Fibroblast of skin of back (primary cell): ENCODE measurements at regions not wholly inside any gene's neighbourhood (a gene's known extent, or its start where the extent isn't known, plus 50 kb on each side); places are given as distances from the start of the nearest gene placed in this dataset.
"Not testable (repeated sequence)": the region's sequence is repeated elsewhere in the genome, so short reads cannot be mapped to it uniquely, and the experiment has no call there.

Experiments used
- DNase-seq: peaks from one replicate; pipeline ENCODE4 v3.0.0-alpha.2; 2013

- peak; percentile 86 for DNase-seq
Measured at GRCh38 chr14:56351861-56352260, 227.7 kb upstream of the TMEM260 start.

DNA sequence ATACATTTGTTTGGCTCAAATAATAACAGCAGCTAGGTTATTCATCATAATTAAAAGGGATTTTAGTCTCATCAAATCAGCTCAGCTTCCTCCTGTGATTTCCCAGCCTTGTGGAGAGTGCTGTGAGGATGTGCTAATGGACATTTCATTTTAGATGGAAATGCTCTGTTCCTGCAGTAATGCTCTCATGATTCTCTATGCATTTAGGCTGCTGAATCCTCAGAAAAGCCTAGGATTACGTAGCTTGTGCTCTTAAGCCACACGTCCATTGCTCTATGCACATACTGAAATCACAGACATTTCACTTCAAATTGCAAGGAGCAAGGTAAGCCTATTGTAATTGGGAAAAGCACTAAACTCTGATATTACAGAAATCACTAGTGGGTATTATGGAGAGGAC is 226.6 kb upstream of the TMEM260 start:
- DNase-seq = no peak

DNA sequence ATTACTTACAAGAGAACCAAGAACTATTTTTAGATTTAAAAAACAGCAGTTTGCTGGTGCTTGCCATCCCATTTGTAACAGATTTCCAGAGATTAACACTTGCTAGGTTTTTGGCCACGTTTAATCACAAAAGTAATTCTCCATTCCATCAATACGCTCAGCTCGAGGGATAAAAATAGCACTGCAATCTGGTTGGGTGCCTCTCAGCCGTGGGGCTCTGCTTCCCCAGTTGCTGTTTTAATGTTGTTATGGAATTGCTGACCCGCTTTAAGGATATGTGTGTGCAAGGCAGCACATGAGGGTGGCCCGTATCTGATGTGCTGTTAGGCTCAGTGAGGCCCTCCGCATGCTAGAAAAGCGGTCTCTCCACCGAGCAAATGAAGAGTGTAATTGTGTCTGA is 222.2 kb upstream of the TMEM260 start:
- no peak for DNase-seq

DNA sequence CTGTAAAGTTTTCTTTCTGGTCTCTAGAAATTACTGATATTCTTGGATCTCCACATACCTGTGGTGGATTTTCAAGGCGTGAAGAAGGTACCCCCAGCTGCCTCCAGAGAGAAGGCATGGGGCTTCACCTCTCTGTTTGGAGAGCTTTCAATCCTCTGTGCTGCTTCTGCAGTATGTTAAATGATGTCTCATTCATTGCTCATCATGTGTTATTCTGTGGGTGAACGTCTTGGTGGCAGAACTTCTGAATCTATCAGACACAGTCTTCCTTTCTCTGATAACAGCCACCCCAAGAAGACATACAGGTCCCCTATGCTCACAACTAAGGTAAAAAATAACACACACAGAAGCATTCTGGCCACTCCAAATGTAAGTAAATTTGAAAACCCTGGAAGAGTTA is 221.3 kb upstream of the TMEM260 start:
- DNase-seq = no peak

DNA sequence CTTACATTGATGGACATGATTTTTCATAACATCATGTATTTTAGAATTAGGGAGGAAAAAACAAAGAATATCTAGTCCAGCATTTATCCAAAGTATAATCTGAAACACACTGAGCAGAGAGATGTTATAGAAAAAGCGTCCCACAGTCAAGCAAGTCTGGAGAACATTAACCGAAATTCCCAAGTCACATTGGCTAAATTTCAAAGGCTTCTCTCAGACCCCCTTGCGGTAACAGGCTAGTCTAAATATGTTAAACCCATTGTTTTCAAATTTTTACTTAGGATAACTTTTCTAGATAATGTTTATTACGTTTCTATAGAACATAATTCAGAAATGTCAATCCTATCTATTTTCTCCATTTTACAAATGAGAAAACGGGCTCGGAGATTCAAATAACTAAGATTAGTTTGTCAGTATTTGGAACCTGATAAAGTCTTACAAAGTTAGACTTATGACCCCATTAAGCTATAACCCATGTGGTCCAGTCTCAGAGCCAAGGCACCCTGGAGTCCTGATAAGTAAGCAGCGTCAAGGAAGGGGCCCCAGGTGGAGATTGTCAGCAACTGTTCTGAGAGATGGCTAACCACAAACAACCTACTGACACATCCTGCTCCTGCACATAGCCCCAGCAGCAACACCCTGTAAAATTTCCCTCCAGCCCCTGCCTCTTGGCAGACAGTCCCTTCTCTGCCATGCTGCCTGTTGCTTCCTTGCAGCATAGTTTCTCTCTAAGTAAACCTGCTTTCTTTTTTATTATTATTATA is 220.6 kb upstream of the TMEM260 start:
- no peak for DNase-seq

DNA sequence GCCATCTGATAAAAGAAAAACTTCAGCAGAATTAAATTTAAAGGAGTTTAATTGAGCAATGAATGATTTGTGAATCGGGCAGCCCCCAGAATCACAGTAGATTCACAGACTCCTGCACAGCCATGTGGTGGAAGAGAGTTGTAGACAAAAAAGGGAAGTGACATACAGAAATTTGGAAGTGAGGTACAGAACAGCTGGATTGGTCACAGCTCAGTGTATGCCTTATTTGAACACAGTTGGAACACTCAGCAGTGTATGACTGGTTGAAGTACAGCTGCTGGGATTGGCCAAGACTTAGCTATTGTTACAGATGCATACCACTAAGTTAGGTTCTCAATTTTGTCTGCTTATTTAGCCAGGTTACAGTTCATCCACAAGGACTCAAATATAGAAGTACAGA is 213.9 kb upstream of the TMEM260 start:
- not testable (repeated sequence) for DNase-seq

DNA sequence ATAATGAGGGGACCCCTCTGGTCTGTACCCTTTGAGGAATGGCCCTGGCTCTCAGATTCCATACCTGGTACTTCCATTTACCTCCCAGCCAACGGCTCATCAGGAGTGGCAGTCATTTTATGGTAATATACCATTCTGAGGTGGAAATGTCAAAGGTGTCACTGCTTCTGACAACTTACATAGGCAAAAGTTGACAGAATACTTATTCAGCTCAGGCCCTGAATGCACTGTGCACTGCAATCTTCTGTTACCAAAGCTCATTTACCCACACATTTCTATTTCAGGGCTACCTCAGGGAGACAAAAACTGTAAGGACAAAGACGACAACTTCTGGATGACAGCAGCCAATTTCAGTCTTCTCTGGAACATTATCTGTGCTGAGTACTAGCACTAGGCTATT is 212.2 kb upstream of the TMEM260 start:
- DNase-seq = no peak

DNA sequence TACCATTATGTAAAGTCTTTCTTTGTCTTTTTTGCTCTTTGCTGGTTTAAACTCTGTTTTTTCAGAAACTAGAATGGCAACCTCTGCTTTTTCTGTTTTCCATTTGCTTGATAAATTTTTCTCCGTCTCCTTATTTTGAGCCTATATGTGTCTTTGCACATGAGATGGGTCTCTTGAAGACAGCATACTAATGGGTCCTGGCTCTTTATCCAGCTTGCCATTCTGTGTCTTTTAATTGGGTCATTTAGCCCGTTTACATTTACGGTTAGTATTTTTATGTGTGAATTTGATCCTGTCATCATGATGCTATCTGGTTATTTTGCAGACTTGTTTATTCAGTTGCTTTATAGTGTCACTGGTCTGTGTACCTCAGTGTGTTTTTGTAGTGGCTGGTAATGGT is 207.9 kb upstream of the TMEM260 start:
- DNase-seq = no peak

- no peak for DNase-seq
Measured at GRCh38 chr14:56374421-56374820, 205.2 kb upstream of the TMEM260 start.

GRCh38 chr14:56378046-56378445 is 201.6 kb upstream of the TMEM260 start:
- no peak for DNase-seq

DNA sequence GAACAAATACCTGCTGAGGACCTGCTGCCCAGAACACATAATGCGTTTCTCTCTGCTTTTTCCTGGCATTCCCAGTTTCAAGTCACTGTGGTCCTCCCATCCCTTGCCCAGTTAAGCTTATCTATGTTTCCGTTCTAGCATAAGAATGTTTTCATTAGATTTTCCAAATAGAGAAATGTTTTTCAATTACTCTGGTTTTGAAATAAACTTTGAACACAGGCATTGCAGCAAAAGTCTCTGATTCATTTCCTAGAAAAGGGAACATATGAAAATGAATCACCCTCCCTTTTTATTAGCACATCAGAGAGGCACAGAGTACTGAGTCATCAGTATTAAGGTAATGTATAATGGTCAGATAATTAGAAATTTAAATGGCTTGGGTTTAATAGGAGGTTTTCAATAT is 201.1 kb upstream of the TMEM260 start:
- DNase-seq = peak; percentile 59

DNA sequence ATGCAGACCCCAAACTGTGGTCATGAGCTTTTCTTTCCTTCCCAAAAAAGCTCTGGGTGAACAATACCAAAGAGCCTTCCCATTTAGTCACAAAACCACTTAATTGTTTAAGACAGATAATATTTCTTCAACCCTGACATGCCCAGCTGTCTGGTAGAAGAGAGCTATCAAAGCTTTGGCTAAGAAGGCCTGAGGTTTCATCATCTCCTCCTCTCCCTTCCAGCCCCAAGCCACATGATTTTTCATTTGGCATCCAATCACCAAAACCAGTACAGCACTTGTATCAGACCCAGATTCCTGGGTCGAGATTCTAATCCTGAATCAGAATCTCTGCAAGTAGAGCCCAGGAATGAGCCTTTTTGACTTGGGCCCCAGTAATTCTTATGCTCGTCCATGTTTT is 199.6 kb upstream of the TMEM260 start:
- no peak for DNase-seq

- no peak for DNase-seq
Measured at GRCh38 chr14:56386024-56386423, 193.6 kb upstream of the TMEM260 start.

DNA sequence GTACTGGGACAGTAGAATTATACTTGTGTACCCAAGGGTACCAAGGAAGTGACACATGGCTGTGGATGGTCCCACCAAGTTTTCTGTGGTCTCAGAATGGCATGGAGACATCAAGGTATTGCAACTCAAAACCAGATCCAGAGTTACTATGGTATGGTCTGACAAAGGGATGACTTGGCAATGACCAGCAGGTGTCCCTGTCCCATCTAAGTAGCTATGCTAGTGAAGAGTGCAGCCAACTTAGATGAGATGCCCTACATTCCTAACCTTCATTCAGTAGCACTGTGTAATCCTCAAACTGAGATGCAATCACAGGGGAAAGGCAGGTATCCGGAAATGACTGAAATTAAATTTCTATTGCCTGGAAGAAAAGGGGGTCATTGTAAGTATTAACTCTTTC is 188.7 kb upstream of the TMEM260 start:
- no peak for DNase-seq

DNA sequence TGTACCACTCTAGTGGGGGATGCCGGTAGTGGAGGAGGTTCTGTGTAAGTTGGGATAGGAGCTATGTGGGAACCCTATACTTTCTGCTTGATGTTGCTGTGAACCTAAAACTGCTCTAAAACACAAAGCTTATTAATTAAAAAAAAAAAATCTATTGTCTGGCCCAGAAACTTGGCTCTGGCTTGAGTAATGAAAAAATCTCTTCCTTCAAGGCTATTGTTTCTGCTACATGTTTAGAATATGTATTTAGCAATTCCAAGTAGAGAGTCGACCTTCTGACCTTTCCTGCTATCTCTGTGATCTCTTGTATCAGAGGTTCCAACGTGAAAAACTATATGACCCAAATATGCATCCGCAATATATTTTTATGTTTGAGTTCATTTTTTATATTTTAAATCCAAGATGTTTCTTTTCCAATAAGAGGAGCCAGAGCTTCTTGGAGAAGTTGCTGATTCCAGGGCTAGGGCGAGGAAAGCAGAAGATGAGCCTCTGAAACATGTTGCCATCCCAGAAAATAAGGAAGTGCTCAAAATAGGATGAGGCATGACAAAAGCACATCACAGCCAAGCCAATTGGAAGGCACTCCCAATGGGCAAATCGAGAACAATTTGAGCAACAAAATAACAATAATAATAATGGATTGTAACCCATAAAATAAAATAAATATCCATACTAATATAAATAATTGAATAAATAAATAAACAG is 184.6 kb upstream of the TMEM260 start:
- no peak for DNase-seq

GRCh38 chr14:56400109-56400825 is 179.3 kb upstream of the TMEM260 start:
- no peak for DNase-seq

DNA sequence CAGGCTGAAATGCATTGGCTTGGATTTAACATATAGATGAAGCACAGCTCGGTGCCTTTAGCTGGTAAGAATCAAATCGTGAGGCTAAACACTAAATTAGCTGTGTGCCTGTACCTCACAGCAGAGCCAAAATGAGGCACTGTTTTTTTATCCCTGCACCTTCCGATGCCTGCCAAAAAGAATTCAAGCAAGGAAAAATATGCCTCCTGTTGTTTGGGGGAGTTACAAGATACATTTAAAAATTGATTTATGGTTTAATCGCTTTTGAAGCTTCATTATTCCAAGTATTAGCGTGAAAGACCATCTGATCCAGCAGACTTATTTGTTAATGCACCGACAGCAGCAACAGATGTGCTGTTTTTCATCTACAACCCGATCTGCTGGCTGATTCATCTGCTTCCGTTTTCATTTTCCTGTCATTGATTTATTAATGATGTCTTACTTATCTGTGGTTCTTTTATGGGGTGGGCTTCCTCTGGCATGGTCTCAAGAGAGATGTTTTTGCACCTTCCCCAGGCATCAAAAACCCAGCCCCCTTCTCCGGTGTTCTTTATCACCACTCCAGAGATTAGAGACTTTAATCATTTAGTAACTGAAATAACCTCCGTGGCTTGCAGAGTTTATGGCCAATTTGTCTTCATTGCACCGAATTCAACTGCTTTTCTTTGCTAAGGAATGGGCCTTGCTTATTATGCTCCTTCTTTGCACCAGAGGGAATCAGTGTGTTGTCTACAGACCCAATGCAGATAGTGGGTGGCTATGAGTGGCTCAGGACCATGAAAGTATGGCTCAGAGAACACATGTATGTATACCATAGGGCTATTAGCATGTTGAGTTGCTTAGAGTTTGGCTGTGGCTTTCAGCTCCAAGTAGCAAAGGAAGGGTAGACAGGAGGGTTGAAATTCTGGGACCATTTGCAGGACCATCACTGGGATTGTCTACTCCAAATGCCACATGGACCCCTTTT is 166.8 kb upstream of the TMEM260 start:
- DNase-seq = no peak

GRCh38 chr14:56413721-56414120 is 165.9 kb upstream of the TMEM260 start:
- no peak for DNase-seq

DNA sequence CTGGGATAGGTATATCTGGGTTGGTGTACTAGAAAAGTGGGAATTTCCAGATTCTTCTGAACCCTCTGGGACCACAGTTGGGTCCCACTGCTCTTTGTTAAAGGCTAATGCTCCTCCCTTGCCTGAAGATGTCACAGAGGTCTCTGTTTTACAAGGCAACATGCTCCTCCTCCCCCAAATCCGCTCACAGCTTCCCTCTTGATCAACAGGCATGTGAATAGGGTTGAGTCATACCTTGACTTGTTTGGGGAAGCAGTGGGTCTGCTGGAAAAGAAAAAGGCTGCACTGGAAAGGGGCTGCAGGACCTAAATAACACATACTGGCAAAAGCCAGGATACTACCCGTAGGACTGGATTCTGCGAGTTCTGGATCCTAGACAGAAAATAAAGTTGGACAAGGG is 165.4 kb upstream of the TMEM260 start:
- no peak for DNase-seq

DNA sequence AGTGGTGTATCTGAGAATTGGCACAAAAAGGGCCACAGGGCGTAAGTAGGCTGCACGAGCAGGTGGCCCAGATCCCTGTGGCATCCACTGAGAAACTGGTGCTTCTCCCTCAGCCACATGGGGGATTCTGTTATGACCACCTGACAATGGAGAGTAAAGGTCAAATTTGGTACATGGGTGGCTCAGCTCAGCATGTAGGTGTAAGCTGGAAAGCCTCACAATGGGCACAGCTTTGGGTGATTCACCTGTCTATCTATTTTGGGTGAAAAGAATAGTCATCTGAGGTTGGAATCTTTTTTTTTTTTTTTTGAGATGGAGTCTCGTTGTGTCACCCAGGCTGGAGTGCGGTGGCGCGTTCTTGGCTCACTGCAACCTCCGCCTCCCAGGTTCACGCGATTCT is 163.4 kb upstream of the TMEM260 start:
- no peak for DNase-seq

GRCh38 chr14:56417173-56417572 is 162.4 kb upstream of the TMEM260 start:
- no peak for DNase-seq

DNA sequence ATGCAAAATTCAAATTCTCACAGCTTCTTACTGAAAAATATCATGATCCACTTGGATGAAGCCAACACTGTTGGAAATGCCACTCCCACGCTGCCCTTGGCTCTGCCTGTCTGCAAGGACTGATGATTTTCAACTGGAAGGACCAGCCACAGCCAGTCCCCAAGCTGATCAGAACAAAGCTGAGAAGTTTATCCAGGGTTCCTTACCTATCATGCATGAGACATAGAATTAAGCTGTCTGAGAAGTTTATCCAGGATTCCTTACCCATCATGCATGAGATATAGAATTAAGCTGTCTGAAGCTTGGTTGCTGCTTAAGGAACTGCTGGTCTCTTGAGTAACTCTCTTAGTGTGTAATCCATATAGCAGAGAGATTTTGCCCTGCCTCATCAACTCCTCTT is 159.8 kb upstream of the TMEM260 start:
- no peak for DNase-seq

DNA sequence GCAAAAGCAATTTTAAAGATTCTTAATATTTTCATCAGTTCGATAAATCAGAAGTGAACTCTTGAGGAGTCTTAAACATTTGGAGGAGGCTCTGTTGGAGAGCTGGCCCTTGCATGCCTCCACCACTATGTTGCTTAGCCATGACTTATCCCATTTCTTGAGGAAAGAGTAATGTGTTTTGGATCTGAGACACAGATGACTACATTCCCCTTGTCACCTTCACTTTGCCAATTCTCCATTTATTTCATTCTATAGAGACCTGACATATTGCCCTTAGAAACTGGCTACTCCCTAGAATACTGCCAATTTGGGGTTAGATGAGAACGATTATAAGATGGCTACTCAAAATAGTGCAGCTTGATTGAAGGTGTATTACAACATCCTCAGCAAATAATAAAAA is 157.4 kb upstream of the TMEM260 start:
- no peak for DNase-seq
